Calu3 (cell line): ENCODE measurements at regions not wholly inside any gene's neighbourhood (a gene's known extent, or its start where the extent isn't known, plus 50 kb on each side); places are given as distances from the start of the nearest gene placed in this dataset.

Source experiments
- BruUV-seq: library from RNA; stranded (reverse); fragments of 400-500 nt; replicated peaks from 2 replicates; lab custom pipeline; 2021; lab: Mats Ljungman, UMichigan
- CTCF ChIA-PET: fragments of 300-600 bp; sonication (Branson Sonifier 250); formaldehyde crosslinking; loops from one replicate; lab custom pipeline; 2022; ENCODE audit warnings: antibody characterized with exemption; lab: Charles Lee
- DNase-seq: peaks from one replicate; pipeline ENCODE4 v3.0.0; 2022
- H3K27ac Mint-ChIP-seq: one replicate; pipeline ENCODE4 v1.8.0; 2022; ENCODE audit warnings: mixed read lengths; ENCODE audit not compliant: unreplicated experiment
- H3K27me3 Mint-ChIP-seq: one replicate; pipeline ENCODE4 v1.8.0; 2022; ENCODE audit warnings: mixed read lengths; ENCODE audit not compliant: unreplicated experiment
- H3K36me3 Mint-ChIP-seq: one replicate; pipeline ENCODE4 v1.8.0; 2022; ENCODE audit warnings: mild to moderate bottlenecking, moderate library complexity, mixed read lengths; ENCODE audit not compliant: insufficient read depth, unreplicated experiment
- H3K4me1 Mint-ChIP-seq: one replicate; pipeline ENCODE4 v1.8.0; 2022; ENCODE audit warnings: mild to moderate bottlenecking, low read depth, mixed read lengths; ENCODE audit not compliant: unreplicated experiment
- H3K4me3 Mint-ChIP-seq: one replicate; pipeline ENCODE4 v1.8.0; 2022; ENCODE audit warnings: mild to moderate bottlenecking, low read depth, moderate library complexity, mixed read lengths; ENCODE audit not compliant: unreplicated experiment
- H3K9me3 Mint-ChIP-seq: one replicate; pipeline ENCODE4 v1.8.0; 2022; ENCODE audit warnings: low read depth, mixed read lengths; ENCODE audit not compliant: unreplicated experiment
- CTCF ChIP-seq: fragments of 200-600 bp; IDR thresholded peaks from one replicate; pipeline ENCODE4 v1.8.0; 2022; ENCODE audit warnings: antibody characterized with exemption; ENCODE audit not compliant: unreplicated experiment
- intact Hi-C: fragments of 100-400 bp; cut with micrococcal nuclease; formaldehyde crosslinking; loops from one replicate; pipeline ENCODE4 v1.10.0; 2022; ENCODE audit not compliant: unreplicated experiment

- no peak for DNase-seq
- no TSS peak for BruUV-seq
- TF ChIP-seq CTCF, result no peak
- H3K4me3 Mint-ChIP-seq, result no peak overlapping the region
- no peaks in the 10 kb centered on the region for H3K9me3 Mint-ChIP-seq
- CTCF ChIA-PET, result no interaction called here
- H3K27me3 Mint-ChIP-seq, result no peaks in the 10 kb centered on the region
- H3K4me1 Mint-ChIP-seq, result no peaks in the 10 kb centered on the region
- intact Hi-C loops, result no loop called here
- H3K27ac Mint-ChIP-seq, result no peak overlapping the region
- H3K36me3 Mint-ChIP-seq, result no peaks in the 10 kb centered on the region
These were observed 98.4 kb upstream of the KAZN start for GRCh38 chr1:14500041-14500440.

GRCh38 chr1:14500912-14501311 is 97.6 kb upstream of the KAZN start:
- H3K27ac Mint-ChIP-seq, result no peak overlapping the region
- no peak for DNase-seq
- no TSS peak for BruUV-seq
- H3K4me3 Mint-ChIP-seq, result no peak overlapping the region
- H3K4me1 Mint-ChIP-seq, result no peaks in the 10 kb centered on the region
- intact Hi-C loops, result no loop called here
- no peak for TF ChIP-seq CTCF
- no peaks in the 10 kb centered on the region for H3K9me3 Mint-ChIP-seq
- H3K27me3 Mint-ChIP-seq, result no peaks in the 10 kb centered on the region
- CTCF ChIA-PET, result no interaction called here
- no peaks in the 10 kb centered on the region for H3K36me3 Mint-ChIP-seq

GRCh38 chr1:14504517-14504916 is 94.0 kb upstream of the KAZN start:
- no peak overlapping the region for H3K27ac Mint-ChIP-seq
- no peaks in the 10 kb centered on the region for H3K36me3 Mint-ChIP-seq
- CTCF ChIA-PET, result no interaction called here
- H3K9me3 Mint-ChIP-seq, result peaks cover 3% of the 10 kb centered on the region
- H3K27me3 Mint-ChIP-seq, result no peaks in the 10 kb centered on the region
- no peak for TF ChIP-seq CTCF
- DNase-seq, result no peak
- BruUV-seq, result no TSS peak
- intact Hi-C loops, result no loop called here
- no peaks in the 10 kb centered on the region for H3K4me1 Mint-ChIP-seq
- no peak overlapping the region for H3K4me3 Mint-ChIP-seq

- H3K4me3 Mint-ChIP-seq, result no peak overlapping the region
- intact Hi-C loops, result no loop called here
- H3K36me3 Mint-ChIP-seq, result no peaks in the 10 kb centered on the region
- no TSS peak for BruUV-seq
- no peaks in the 10 kb centered on the region for H3K4me1 Mint-ChIP-seq
- CTCF ChIA-PET, result no interaction called here
- DNase-seq, result no peak
- H3K9me3 Mint-ChIP-seq, result peaks cover 3% of the 10 kb centered on the region
- no peak for TF ChIP-seq CTCF
- H3K27me3 Mint-ChIP-seq, result no peaks in the 10 kb centered on the region
- H3K27ac Mint-ChIP-seq, result no peak overlapping the region
These were observed 91.8 kb upstream of the KAZN start for GRCh38 chr1:14506471-14507255.
